OCI-LY7 (cell line): ENCODE measurements at regions not wholly inside any gene's neighbourhood (a gene's known extent, or its start where the extent isn't known, plus 50 kb on each side); places are given as distances from the start of the nearest gene placed in this dataset.

Experiments used
- EZH2phosphoT487 ChIP-seq: fragments of 200-600 bp; sonication (generic); IDR thresholded peaks from 2 replicates; pipeline ENCODE4 v1.6.1; 2018; ENCODE audit warnings: low read depth, borderline replicate concordance, mild to moderate bottlenecking, mixed run types, antibody characterized with exemption, low read length, moderate library complexity, mixed read lengths
- TF ChIP-seq, protein P1 (sequence below): fragments of 200-600 bp; sonication (generic); conservative IDR thresholded peaks from 2 replicates; pipeline ENCODE4 v1.5.1; 2014; ENCODE audit warnings: mild to moderate bottlenecking, antibody characterized with exemption, low read length, moderate library complexity, mixed read lengths

DNA sequence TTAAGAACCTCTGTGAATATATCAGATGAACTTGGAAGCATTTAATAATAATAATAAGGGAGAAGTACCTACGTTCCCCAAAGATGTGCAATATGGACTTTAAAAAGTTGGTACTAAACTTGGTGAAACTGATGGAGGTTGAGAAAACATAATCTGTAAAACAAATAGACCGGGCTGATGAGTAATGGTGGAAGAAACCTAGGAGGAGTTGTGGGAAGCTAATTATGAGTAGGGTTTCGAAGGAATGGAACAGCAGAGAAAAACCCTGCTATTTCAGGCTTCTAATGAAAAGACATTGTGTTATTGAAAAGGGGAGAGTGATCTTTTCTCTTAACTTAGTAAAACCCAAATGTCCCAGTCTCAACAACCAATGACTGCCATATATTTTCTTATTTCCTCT, 229.3 kb downstream of the PCSK1 start:
- TF ChIP-seq, protein P1, sequence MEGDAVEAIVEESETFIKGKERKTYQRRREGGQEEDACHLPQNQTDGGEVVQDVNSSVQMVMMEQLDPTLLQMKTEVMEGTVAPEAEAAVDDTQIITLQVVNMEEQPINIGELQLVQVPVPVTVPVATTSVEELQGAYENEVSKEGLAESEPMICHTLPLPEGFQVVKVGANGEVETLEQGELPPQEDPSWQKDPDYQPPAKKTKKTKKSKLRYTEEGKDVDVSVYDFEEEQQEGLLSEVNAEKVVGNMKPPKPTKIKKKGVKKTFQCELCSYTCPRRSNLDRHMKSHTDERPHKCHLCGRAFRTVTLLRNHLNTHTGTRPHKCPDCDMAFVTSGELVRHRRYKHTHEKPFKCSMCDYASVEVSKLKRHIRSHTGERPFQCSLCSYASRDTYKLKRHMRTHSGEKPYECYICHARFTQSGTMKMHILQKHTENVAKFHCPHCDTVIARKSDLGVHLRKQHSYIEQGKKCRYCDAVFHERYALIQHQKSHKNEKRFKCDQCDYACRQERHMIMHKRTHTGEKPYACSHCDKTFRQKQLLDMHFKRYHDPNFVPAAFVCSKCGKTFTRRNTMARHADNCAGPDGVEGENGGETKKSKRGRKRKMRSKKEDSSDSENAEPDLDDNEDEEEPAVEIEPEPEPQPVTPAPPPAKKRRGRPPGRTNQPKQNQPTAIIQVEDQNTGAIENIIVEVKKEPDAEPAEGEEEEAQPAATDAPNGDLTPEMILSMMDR = no peak
- no peak for TF ChIP-seq EZH2phosphoT487
